ENCODE measurements at regions not wholly inside any gene's neighbourhood (a gene's known extent, or its start where the extent isn't known, plus 50 kb on each side); places are given as distances from the start of the nearest gene placed in this dataset.
"Not testable (repeated sequence)": the region's sequence is repeated elsewhere in the genome, so short reads cannot be mapped to it uniquely, and the experiment has no call there.

GRCh38 chr20:55446301-55446700 lies 559.0 kb downstream of the CBLN4 start:
- no peak for DNase-seq (ENCODE audit: low read depth in 2 of 3, low spot score in 2 of 3)

- no peak for DNase-seq (ENCODE audit: low read depth in 2 of 3, low spot score in 2 of 3)
Observed at GRCh38 chr20:55439070-55439469, 566.2 kb downstream of the CBLN4 start.

- DNase-seq (ENCODE audit: low read depth in 2 of 3, low spot score in 2 of 3) = no peak
Observed at GRCh38 chr20:55437798-55438415, 567.4 kb downstream of the CBLN4 start.

GRCh38 chr20:55424968-55425367 lies 580.4 kb downstream of the CBLN4 start:
- no peak for DNase-seq (ENCODE audit: low read depth in 2 of 3, low spot score in 2 of 3)

GRCh38 chr20:55424476-55424875 lies 580.8 kb downstream of the CBLN4 start:
- DNase-seq (ENCODE audit: low read depth in 2 of 3, low spot score in 2 of 3) = no peak

- no peak for DNase-seq (ENCODE audit: low read depth in 2 of 3, low spot score in 2 of 3)
Observed at GRCh38 chr20:55417836-55418235, 587.5 kb downstream of the CBLN4 start.

- peak in 1 of 3 donors; percentile 1 for DNase-seq (ENCODE audit: low read depth in 2 of 3, low spot score in 2 of 3)
Observed at GRCh38 chr20:55415567-55416142, 589.7 kb downstream of the CBLN4 start.

- DNase-seq (ENCODE audit: low read depth in 2 of 3, low spot score in 2 of 3) = not testable (repeated sequence)
Observed at GRCh38 chr20:55412508-55412907, 592.8 kb downstream of the CBLN4 start.

GRCh38 chr20:55406891-55407290 lies 598.4 kb downstream of the CBLN4 start:
- DNase-seq (ENCODE audit: low read depth in 2 of 3, low spot score in 2 of 3) = no peak

- no peak for DNase-seq (ENCODE audit: low read depth in 2 of 3, low spot score in 2 of 3)
Observed at GRCh38 chr20:55394592-55394991, 610.7 kb downstream of the CBLN4 start.

GRCh38 chr20:55390791-55391190 lies 614.5 kb downstream of the CBLN4 start:
- DNase-seq (ENCODE audit: low read depth in 2 of 3, low spot score in 2 of 3) = no peak

GRCh38 chr20:55386686-55387085 lies 618.6 kb downstream of the CBLN4 start:
- no peak for DNase-seq (ENCODE audit: low read depth in 2 of 3, low spot score in 2 of 3)

- no peak for DNase-seq (ENCODE audit: low read depth in 2 of 3, low spot score in 2 of 3)
Observed at GRCh38 chr20:55375920-55376319, 629.4 kb downstream of the CBLN4 start.

- no peak for DNase-seq (ENCODE audit: low read depth in 2 of 3, low spot score in 2 of 3)
Observed at GRCh38 chr20:55365745-55366144, 639.6 kb downstream of the CBLN4 start.

GRCh38 chr20:55360895-55361294 lies 644.4 kb downstream of the CBLN4 start:
- no peak for DNase-seq (ENCODE audit: low read depth in 2 of 3, low spot score in 2 of 3)

- no peak for DNase-seq (ENCODE audit: low read depth in 2 of 3, low spot score in 2 of 3)
Observed at GRCh38 chr20:55354720-55355119, 650.6 kb downstream of the CBLN4 start.

- no peak for DNase-seq (ENCODE audit: low read depth in 2 of 3, low spot score in 2 of 3)
Observed at GRCh38 chr20:55353206-55353605, 652.1 kb downstream of the CBLN4 start.

- no peak for DNase-seq (ENCODE audit: low read depth in 2 of 3, low spot score in 2 of 3)
Observed at GRCh38 chr20:55348223-55348622, 657.1 kb downstream of the CBLN4 start.

- DNase-seq (ENCODE audit: low read depth in 2 of 3, low spot score in 2 of 3) = no peak
Observed at GRCh38 chr20:55342822-55343221, 662.5 kb downstream of the CBLN4 start.

GRCh38 chr20:55333798-55334197 lies 671.5 kb downstream of the CBLN4 start:
- no peak for DNase-seq (ENCODE audit: low read depth in 2 of 3, low spot score in 2 of 3)

GRCh38 chr20:55329108-55329507 lies 676.2 kb downstream of the CBLN4 start:
- no peak for DNase-seq (ENCODE audit: low read depth in 2 of 3, low spot score in 2 of 3)

GRCh38 chr20:55322745-55323144 lies 682.6 kb downstream of the CBLN4 start:
- DNase-seq (ENCODE audit: low read depth in 2 of 3, low spot score in 2 of 3) = no peak

GRCh38 chr20:55316753-55317152 lies 688.6 kb downstream of the CBLN4 start:
- no peak for DNase-seq (ENCODE audit: low read depth in 2 of 3, low spot score in 2 of 3)

Data from hematopoietic multipotent progenitor cell (in vitro differentiated cells).